Neuronal stem cell (in vitro differentiated cells): ENCODE measurements at regions not wholly inside any gene's neighbourhood (a gene's known extent, or its start where the extent isn't known, plus 50 kb on each side); places are given as distances from the start of the nearest gene placed in this dataset.
A peak's percentile ranks its signal among the peaks of the same experiment; 100 is the strongest.

Experiments used
- DNase-seq: peaks from one replicate; pipeline ENCODE4 v3.0.0-alpha.2; 2013; ENCODE audit warnings: low spot score
- H2AFZ ChIP-seq: one replicate; pipeline ENCODE4 v1.6.1; 2013; ENCODE audit warnings: mild to moderate bottlenecking, low read length, inconsistent platforms
- H2AK5ac ChIP-seq: 2 replicates; pipeline ENCODE4 v1.6.1; 2013; ENCODE audit warnings: low read depth, mild to moderate bottlenecking, inconsistent platforms, low read length, moderate library complexity, mixed read lengths
- H2BK120ac ChIP-seq: 2 replicates; pipeline ENCODE4 v1.6.1; 2013; ENCODE audit warnings: low read depth, mild to moderate bottlenecking, inconsistent platforms, low read length, moderate library complexity, mixed read lengths
- H2BK12ac ChIP-seq: one replicate; pipeline ENCODE4 v1.6.1; 2013; ENCODE audit warnings: low read length, inconsistent platforms
- H2BK15ac ChIP-seq: 2 replicates; pipeline ENCODE4 v1.6.1; 2013; ENCODE audit warnings: mild to moderate bottlenecking, low read length, inconsistent platforms, mixed read lengths
- H2BK5ac ChIP-seq: one replicate; pipeline ENCODE4 v1.6.1; 2013; ENCODE audit warnings: inconsistent platforms, mild to moderate bottlenecking, low read length, moderate library complexity
- H3K14ac ChIP-seq: one replicate; pipeline ENCODE4 v1.6.1; 2013; ENCODE audit warnings: low read length, inconsistent platforms
- H3K18ac ChIP-seq: 2 replicates; pipeline ENCODE4 v1.6.1; 2013; ENCODE audit warnings: low read length, inconsistent platforms
- H3K23ac ChIP-seq: 2 replicates; pipeline ENCODE4 v1.6.1; 2013; ENCODE audit warnings: low read depth, mild to moderate bottlenecking, mixed read lengths, low read length, inconsistent platforms; ENCODE audit not compliant: poor library complexity
- H3K27ac ChIP-seq: replicated peaks from 3 replicates; pipeline ENCODE4 v1.5.1; 2013; ENCODE audit warnings: low read length, inconsistent platforms
- H3K27me3 ChIP-seq, 3 experiments: 2 replicates each; pipeline ENCODE4 v1.6.1; 2013; ENCODE audit warnings: low read length in 3 of 3, mild to moderate bottlenecking in 2 of 3, inconsistent platforms in 1 of 3, low read depth in 1 of 3, mixed read lengths in 1 of 3, moderate library complexity in 1 of 3; ENCODE audit not compliant: control insufficient read depth in 3 of 3, insufficient read depth in 3 of 3
- H3K36me3 ChIP-seq, 2 donors: replicated peaks in 1 of 2; 2 replicates each; pipeline ENCODE4 v1.6.1; 2013; ENCODE audit warnings: low read length in 2 of 2; ENCODE audit not compliant: control insufficient read depth in 2 of 2, insufficient read depth in 2 of 2
- H3K4ac ChIP-seq: 2 replicates; pipeline ENCODE4 v1.6.1; 2013; ENCODE audit warnings: inconsistent platforms, mild to moderate bottlenecking, low read length, moderate library complexity
- H3K4me1 ChIP-seq, 2 donors: 1 replicate in 1 of 2; 2 replicates in 1 of 2; pipeline ENCODE4 v1.6.1; 2013; ENCODE audit warnings: low read length in 2 of 2, low read depth in 1 of 2; ENCODE audit not compliant: control insufficient read depth in 2 of 2, insufficient read depth in 1 of 2
- H3K4me2 ChIP-seq: one replicate; pipeline ENCODE4 v1.6.1; 2013; ENCODE audit warnings: mild to moderate bottlenecking, low read length, inconsistent platforms; ENCODE audit not compliant: insufficient read depth, poor library complexity, severe bottlenecking
- H3K4me3 ChIP-seq, 2 donors: 2 replicates each; pipeline ENCODE4 v1.5.1; 2013; ENCODE audit warnings: low read length in 2 of 2, mild to moderate bottlenecking in 2 of 2, inconsistent platforms in 1 of 2, moderate library complexity in 1 of 2
- H3K79me1 ChIP-seq: one replicate; pipeline ENCODE4 v1.6.1; 2013; ENCODE audit warnings: low read depth, mild to moderate bottlenecking, inconsistent platforms, low read length, moderate library complexity
- H3K9ac ChIP-seq: one replicate; pipeline ENCODE4 v1.6.1; 2013; ENCODE audit warnings: mild to moderate bottlenecking, low read depth, low read length, inconsistent platforms; ENCODE audit not compliant: poor library complexity
- H3K9me3 ChIP-seq, 2 donors: replicated peaks in 1 of 2; 2 replicates each; pipeline versions ENCODE3 to v1.6.1; 2013; ENCODE audit warnings: low read length in 2 of 2, mild to moderate bottlenecking in 2 of 2, inconsistent platforms in 1 of 2, low read depth in 1 of 2, mixed read lengths in 1 of 2, moderate library complexity in 1 of 2; ENCODE audit not compliant: control insufficient read depth in 2 of 2, insufficient read depth in 1 of 2
- H4K8ac ChIP-seq: one replicate; pipeline ENCODE4 v1.6.1; 2013; ENCODE audit warnings: low read depth, mild to moderate bottlenecking, inconsistent platforms, low read length, moderate library complexity
- H4K91ac ChIP-seq: one replicate; pipeline ENCODE4 v1.6.1; 2013; ENCODE audit warnings: low read length, low read depth, mild to moderate bottlenecking, inconsistent platforms; ENCODE audit not compliant: poor library complexity
- whole genome bisulfite sequencing, 2 donors: extraction: QIAGEN DNeasy Blood & Tissue Kit; methylation state at CpG; one replicate each; pipeline ENCODE4 v1.1.7; 2013; ENCODE audit warnings: missing lambda C conversion rate in 2 of 2, mixed read lengths in 1 of 2; ENCODE audit not compliant: insufficient read length in 2 of 2, insufficient replicate concordance in 1 of 2; ENCODE audit errors: extremely low coverage in 2 of 2; 5-methylcytosine and 5-hydroxymethylcytosine counted together

DNA sequence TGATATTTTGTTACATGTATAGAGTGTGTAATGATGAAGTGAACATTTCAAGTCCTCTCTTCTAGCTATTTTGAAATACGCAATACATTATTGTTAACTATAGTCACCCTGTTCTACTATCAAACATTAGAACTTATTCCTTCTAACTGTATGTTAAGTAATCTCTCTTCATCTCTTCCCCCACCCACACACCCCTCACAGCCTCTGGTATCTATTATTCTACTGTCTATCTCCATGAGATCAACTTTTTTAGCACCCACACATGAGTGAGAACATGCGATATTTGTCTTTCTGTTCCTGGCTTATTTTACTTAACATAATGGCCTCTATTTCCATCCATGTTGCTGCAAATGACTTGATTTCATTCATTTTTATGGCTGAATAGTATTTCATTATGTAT is 57.7 kb upstream of the EGR2 start:
- no CpG with 5 or more reads among the region's 2 CpGs for WGBS, 2 donors
- H2AK5ac ChIP-seq, result no peak overlapping the region
- H3K79me1 ChIP-seq, result no peaks in the 10 kb centered on the region
- H3K14ac ChIP-seq, result no peak overlapping the region
- H3K4me2 ChIP-seq, result no peak overlapping the region
- no peak overlapping the region for H2BK12ac ChIP-seq
- DNase-seq, result no peak
- H2BK120ac ChIP-seq, result no peak overlapping the region
- no peak overlapping the region for H3K4me3 ChIP-seq
- no peak overlapping the region for H2BK5ac ChIP-seq
- H3K4me1 ChIP-seq, result peaks cover 0 to 4% of the 10 kb centered on the region in 2 donors
- no peak overlapping the region for H2BK15ac ChIP-seq
- H3K9me3 ChIP-seq, result no peaks in the 10 kb centered on the region
- no peak overlapping the region for H3K23ac ChIP-seq
- no peaks in the 10 kb centered on the region for H3K27me3 ChIP-seq
- no peak overlapping the region for H2AFZ ChIP-seq
- H3K18ac ChIP-seq, result no peak overlapping the region
- H3K36me3 ChIP-seq, result no peaks in the 10 kb centered on the region
- H3K9ac ChIP-seq, result no peak overlapping the region
- no peak overlapping the region for H3K4ac ChIP-seq
- H4K91ac ChIP-seq, result no peak overlapping the region
- no peak overlapping the region for H3K27ac ChIP-seq
- H4K8ac ChIP-seq, result no peak overlapping the region

DNA sequence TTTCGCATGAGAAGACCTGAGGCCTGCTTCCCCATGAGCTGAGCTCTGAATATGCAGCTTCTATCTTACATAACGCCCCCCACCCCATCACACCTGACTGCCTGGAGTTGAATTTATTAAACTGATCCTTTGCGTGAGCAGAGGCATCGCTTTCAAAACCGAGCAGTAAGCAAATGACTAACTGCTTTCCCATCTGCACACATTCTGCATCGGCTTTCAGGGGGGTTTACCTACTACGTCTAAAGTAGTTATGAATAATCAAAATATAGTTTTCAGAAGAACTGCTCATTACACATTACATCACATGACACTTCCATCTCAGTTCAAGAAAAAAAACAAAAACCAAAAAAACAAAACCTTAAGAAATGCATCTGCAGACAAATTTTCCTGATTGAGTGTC is 54.7 kb upstream of the EGR2 start:
- Histone ChIP-seq H3K27me3 (no peaks in the 10 kb centered on the region), H3K79me1 (no peaks in the 10 kb centered on the region), H3K4ac (no peak overlapping the region), H2AK5ac (no peak overlapping the region), H2BK5ac (no peak overlapping the region), H3K18ac (no peak overlapping the region), H3K36me3 (no peaks in the 10 kb centered on the region), H3K9ac (no peak overlapping the region), H2AFZ (no peak overlapping the region), H4K8ac (no peak overlapping the region), H3K27ac (no peak overlapping the region), H2BK12ac (no peak overlapping the region), H3K4me3 (no peak overlapping the region), H3K23ac (no peak overlapping the region), H2BK15ac (no peak overlapping the region), H3K9me3 (no peaks in the 10 kb centered on the region), H2BK120ac (no peak overlapping the region), H3K14ac (no peak overlapping the region), H3K4me1 (peaks cover 0 to 5% of the 10 kb centered on the region in 2 donors), H4K91ac (no peak overlapping the region), H3K4me2 (no peak overlapping the region)
- DNase-seq, result no peak
- no CpG with 5 or more reads among the region's 7 CpGs for WGBS, 2 donors

DNA sequence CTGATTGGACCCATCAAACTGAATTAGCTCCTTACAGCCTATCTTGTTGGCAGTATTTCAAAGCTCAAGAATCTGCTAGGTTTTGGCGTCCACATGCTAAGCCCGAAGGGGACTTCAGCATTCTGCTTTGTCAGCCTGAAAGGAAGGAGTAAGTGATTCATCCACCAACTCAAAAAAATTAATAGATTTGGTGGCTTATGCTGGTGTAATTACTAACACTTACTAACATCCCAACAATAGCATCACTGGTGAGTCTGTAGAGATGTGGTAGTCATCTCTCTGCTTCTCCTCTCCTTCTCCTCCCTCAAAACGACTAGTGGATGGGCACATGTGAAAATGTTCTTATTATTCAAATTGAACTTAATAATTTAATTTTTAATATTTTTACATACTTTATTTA is 53.8 kb upstream of the EGR2 start:
- no peak overlapping the region for H4K91ac ChIP-seq
- no peak overlapping the region for H3K18ac ChIP-seq
- H3K27me3 ChIP-seq, result no peaks in the 10 kb centered on the region
- H3K9me3 ChIP-seq, result no peaks in the 10 kb centered on the region
- no peak overlapping the region for H2AK5ac ChIP-seq
- H2BK120ac ChIP-seq, result no peak overlapping the region
- H3K9ac ChIP-seq, result no peak overlapping the region
- no peak overlapping the region for H3K23ac ChIP-seq
- H4K8ac ChIP-seq, result no peak overlapping the region
- no peaks in the 10 kb centered on the region for H3K36me3 ChIP-seq
- H3K4me2 ChIP-seq, result no peak overlapping the region
- no peak overlapping the region for H3K4me3 ChIP-seq
- H3K4ac ChIP-seq, result no peak overlapping the region
- no peak overlapping the region for H2BK5ac ChIP-seq
- no peak overlapping the region for H2AFZ ChIP-seq
- no peak overlapping the region for H2BK12ac ChIP-seq
- H2BK15ac ChIP-seq, result no peak overlapping the region
- no peaks in the 10 kb centered on the region for H3K79me1 ChIP-seq
- peaks cover 0 to 5% of the 10 kb centered on the region in 2 donors for H3K4me1 ChIP-seq
- H3K14ac ChIP-seq, result no peak overlapping the region
- DNase-seq, result no peak
- no peak overlapping the region for H3K27ac ChIP-seq
- no CpG with 5 or more reads among the region's 3 CpGs for WGBS, 2 donors

DNA sequence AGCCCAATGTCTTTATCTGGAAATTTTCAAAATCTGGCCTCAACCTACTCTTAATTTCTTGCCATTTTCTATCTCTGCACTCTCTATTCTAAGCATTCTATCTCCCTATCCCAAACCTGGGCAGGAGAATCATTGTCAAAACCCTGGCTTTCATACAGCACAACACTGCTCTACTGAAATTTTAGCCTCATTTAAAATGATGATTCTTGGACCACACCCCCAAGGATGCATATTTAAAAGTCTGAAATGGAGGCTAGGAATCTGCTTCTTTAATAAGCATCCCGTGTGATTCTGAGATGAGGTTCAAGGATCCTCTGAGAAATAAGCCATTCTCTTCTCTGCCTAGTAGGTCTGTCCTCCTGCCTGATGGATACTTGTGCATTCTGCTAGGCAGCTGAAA is 50.8 kb upstream of the EGR2 start:
- no peaks in the 10 kb centered on the region for H3K9me3 ChIP-seq
- no peaks in the 10 kb centered on the region for H3K27me3 ChIP-seq
- no peak overlapping the region for H3K4me2 ChIP-seq
- H3K9ac ChIP-seq, result no peak overlapping the region
- no peak overlapping the region for H3K18ac ChIP-seq
- no CpG with 5 or more reads among the region's 1 CpG for WGBS, 2 donors
- H2AK5ac ChIP-seq, result no peak overlapping the region
- no peak for DNase-seq
- peak overlapping the region; percentile 18 for H3K27ac ChIP-seq
- H2AFZ ChIP-seq, result no peak overlapping the region
- H2BK12ac ChIP-seq, result no peak overlapping the region
- H3K79me1 ChIP-seq, result no peaks in the 10 kb centered on the region
- no peak overlapping the region for H2BK5ac ChIP-seq
- no peaks in the 10 kb centered on the region for H3K36me3 ChIP-seq
- no peak overlapping the region for H2BK15ac ChIP-seq
- no peak overlapping the region for H3K4me3 ChIP-seq
- no peak overlapping the region for H3K4ac ChIP-seq
- H3K23ac ChIP-seq, result no peak overlapping the region
- no peak overlapping the region for H4K8ac ChIP-seq
- H3K4me1 ChIP-seq, result peaks cover 0 to 5% of the 10 kb centered on the region in 2 donors
- no peak overlapping the region for H2BK120ac ChIP-seq
- H4K91ac ChIP-seq, result no peak overlapping the region
- H3K14ac ChIP-seq, result no peak overlapping the region
